GM23338 (cell line): ENCODE measurements at regions not wholly inside any gene's neighbourhood (a gene's known extent, or its start where the extent isn't known, plus 50 kb on each side); places are given as distances from the start of the nearest gene placed in this dataset.

Experiments used
- EZH2 ChIP-seq: fragments of 200-600 bp; sonication (generic); IDR thresholded peaks from one replicate; pipeline ENCODE4 v1.8.0; 2017; ENCODE audit warnings: antibody characterized with exemption, mild to moderate bottlenecking, low read depth; ENCODE audit not compliant: unreplicated experiment
- ZNF114 ChIP-seq: fragments of 250-450 bp; sonication (Bioruptor Pico); IDR thresholded peaks from 2 replicates; pipeline ENCODE4 v1.5.0; 2020; ENCODE audit warnings: mild to moderate bottlenecking, moderate library complexity
- TF ChIP-seq, protein P1 (sequence below): fragments of 250-450 bp; sonication (Bioruptor Pico); IDR thresholded peaks from 2 replicates; pipeline ENCODE4 v1.5.0; 2020; ENCODE audit warnings: mild to moderate bottlenecking, moderate library complexity
- TF ChIP-seq, protein P2 (sequence below): IDR thresholded peaks from one replicate; pipeline ENCODE4 v1.6.1; 2018; ENCODE audit warnings: antibody characterized with exemption; ENCODE audit not compliant: unreplicated experiment
- TF ChIP-seq, protein P3 (sequence below), 2 experiments: fragments of 200-600 bp in 1 of 2; sonication (generic) in 1 of 2; conservative IDR thresholded peaks; 2 replicates each; pipeline versions ENCODE4 v1.5.1 to v1.6.1; 2016 to 2017; ENCODE audit warnings: antibody characterized with exemption in 2 of 2, low read depth in 2 of 2, mild to moderate bottlenecking in 2 of 2, moderate library complexity in 1 of 2

DNA sequence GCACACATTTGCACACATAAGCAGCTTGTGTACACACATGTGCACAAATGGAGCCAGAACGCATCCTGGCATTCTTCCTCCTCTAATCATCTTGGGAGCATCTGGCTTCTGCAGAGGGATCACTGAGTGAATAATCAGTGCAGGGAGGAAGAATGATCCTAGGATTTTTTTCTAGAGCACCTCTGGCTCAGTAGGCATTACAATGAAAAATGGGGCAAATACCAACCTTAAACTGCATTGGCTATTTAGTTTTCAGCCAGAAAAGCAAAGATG lies 205.7 kb upstream of the TCF21 start (continued):
- TF ChIP-seq, protein P1, sequence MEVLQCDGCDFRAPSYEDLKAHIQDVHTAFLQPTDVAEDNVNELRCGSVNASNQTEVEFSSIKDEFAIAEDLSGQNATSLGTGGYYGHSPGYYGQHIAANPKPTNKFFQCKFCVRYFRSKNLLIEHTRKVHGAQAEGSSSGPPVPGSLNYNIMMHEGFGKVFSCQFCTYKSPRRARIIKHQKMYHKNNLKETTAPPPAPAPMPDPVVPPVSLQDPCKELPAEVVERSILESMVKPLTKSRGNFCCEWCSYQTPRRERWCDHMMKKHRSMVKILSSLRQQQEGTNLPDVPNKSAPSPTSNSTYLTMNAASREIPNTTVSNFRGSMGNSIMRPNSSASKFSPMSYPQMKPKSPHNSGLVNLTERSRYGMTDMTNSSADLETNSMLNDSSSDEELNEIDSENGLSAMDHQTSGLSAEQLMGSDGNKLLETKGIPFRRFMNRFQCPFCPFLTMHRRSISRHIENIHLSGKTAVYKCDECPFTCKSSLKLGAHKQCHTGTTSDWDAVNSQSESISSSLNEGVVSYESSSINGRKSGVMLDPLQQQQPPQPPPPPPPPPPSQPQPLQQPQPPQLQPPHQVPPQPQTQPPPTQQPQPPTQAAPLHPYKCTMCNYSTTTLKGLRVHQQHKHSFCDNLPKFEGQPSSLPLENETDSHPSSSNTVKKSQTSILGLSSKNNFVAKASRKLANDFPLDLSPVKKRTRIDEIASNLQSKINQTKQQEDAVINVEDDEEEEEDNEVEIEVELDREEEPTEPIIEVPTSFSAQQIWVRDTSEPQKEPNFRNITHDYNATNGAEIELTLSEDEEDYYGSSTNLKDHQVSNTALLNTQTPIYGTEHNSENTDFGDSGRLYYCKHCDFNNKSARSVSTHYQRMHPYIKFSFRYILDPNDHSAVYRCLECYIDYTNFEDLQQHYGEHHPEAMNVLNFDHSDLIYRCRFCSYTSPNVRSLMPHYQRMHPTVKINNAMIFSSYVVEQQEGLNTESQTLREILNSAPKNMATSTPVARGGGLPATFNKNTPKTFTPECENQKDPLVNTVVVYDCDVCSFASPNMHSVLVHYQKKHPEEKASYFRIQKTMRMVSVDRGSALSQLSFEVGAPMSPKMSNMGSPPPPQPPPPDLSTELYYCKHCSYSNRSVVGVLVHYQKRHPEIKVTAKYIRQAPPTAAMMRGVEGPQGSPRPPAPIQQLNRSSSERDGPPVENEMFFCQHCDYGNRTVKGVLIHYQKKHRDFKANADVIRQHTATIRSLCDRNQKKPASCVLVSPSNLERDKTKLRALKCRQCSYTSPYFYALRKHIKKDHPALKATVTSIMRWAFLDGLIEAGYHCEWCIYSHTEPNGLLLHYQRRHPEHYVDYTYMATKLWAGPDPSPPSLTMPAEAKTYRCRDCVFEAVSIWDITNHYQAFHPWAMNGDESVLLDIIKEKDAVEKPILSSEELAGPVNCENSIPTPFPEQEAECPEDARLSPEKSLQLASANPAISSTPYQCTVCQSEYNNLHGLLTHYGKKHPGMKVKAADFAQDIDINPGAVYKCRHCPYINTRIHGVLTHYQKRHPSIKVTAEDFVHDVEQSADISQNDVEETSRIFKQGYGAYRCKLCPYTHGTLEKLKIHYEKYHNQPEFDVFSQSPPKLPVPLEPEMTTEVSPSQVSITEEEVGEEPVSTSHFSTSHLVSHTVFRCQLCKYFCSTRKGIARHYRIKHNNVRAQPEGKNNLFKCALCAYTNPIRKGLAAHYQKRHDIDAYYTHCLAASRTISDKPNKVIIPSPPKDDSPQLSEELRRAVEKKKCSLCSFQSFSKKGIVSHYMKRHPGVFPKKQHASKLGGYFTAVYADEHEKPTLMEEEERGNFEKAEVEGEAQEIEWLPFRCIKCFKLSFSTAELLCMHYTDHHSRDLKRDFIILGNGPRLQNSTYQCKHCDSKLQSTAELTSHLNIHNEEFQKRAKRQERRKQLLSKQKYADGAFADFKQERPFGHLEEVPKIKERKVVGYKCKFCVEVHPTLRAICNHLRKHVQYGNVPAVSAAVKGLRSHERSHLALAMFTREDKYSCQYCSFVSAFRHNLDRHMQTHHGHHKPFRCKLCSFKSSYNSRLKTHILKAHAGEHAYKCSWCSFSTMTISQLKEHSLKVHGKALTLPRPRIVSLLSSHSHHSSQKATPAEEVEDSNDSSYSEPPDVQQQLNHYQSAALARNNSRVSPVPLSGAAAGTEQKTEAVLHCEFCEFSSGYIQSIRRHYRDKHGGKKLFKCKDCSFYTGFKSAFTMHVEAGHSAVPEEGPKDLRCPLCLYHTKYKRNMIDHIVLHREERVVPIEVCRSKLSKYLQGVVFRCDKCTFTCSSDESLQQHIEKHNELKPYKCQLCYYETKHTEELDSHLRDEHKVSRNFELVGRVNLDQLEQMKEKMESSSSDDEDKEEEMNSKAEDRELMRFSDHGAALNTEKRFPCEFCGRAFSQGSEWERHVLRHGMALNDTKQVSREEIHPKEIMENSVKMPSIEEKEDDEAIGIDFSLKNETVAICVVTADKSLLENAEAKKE: no peak
- TF ChIP-seq, protein P2, sequence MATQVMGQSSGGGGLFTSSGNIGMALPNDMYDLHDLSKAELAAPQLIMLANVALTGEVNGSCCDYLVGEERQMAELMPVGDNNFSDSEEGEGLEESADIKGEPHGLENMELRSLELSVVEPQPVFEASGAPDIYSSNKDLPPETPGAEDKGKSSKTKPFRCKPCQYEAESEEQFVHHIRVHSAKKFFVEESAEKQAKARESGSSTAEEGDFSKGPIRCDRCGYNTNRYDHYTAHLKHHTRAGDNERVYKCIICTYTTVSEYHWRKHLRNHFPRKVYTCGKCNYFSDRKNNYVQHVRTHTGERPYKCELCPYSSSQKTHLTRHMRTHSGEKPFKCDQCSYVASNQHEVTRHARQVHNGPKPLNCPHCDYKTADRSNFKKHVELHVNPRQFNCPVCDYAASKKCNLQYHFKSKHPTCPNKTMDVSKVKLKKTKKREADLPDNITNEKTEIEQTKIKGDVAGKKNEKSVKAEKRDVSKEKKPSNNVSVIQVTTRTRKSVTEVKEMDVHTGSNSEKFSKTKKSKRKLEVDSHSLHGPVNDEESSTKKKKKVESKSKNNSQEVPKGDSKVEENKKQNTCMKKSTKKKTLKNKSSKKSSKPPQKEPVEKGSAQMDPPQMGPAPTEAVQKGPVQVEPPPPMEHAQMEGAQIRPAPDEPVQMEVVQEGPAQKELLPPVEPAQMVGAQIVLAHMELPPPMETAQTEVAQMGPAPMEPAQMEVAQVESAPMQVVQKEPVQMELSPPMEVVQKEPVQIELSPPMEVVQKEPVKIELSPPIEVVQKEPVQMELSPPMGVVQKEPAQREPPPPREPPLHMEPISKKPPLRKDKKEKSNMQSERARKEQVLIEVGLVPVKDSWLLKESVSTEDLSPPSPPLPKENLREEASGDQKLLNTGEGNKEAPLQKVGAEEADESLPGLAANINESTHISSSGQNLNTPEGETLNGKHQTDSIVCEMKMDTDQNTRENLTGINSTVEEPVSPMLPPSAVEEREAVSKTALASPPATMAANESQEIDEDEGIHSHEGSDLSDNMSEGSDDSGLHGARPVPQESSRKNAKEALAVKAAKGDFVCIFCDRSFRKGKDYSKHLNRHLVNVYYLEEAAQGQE: no peak
- no peak for TF ChIP-seq EZH2
- TF ChIP-seq ZNF114 (CRISPR knock-in tag): no peak
- TF ChIP-seq, protein P3, sequence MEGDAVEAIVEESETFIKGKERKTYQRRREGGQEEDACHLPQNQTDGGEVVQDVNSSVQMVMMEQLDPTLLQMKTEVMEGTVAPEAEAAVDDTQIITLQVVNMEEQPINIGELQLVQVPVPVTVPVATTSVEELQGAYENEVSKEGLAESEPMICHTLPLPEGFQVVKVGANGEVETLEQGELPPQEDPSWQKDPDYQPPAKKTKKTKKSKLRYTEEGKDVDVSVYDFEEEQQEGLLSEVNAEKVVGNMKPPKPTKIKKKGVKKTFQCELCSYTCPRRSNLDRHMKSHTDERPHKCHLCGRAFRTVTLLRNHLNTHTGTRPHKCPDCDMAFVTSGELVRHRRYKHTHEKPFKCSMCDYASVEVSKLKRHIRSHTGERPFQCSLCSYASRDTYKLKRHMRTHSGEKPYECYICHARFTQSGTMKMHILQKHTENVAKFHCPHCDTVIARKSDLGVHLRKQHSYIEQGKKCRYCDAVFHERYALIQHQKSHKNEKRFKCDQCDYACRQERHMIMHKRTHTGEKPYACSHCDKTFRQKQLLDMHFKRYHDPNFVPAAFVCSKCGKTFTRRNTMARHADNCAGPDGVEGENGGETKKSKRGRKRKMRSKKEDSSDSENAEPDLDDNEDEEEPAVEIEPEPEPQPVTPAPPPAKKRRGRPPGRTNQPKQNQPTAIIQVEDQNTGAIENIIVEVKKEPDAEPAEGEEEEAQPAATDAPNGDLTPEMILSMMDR (conservative IDR thresholded peaks at IDR 0.05; ENCODE audit: low read depth in 2 of 2): no peak
